ENCODE measurements at regions not wholly inside any gene's neighbourhood (a gene's known extent, or its start where the extent isn't known, plus 50 kb on each side); places are given as distances from the start of the nearest gene placed in this dataset.

- peak; percentile 54 for DNase-seq (ENCODE audit: low spot score)
- no peak overlapping the region for H3K4me3 Mint-ChIP-seq
- peak; percentile 56 for TF ChIP-seq CTCF (IDR thresholded peaks at IDR 0.05)
- no peak for TF ChIP-seq EZH2phosphoT487 (IDR thresholded peaks at IDR 0.05)
- TF ChIP-seq EZH2 (IDR thresholded peaks at IDR 0.05): no peak
These were observed 758.4 kb upstream of the KLHL29 start for GRCh38 chr2:22626621-22627020.

GRCh38 chr2:22628221-22628620, 756.8 kb upstream of the KLHL29 start:
- Histone ChIP-seq H3K36me3 (peaks cover 12% of the 10 kb centered on the region), H3K4me1 (no peaks in the 10 kb centered on the region), H3K9ac (no peak overlapping the region), H3F3A (ENCODE audit: low read depth) (no peaks in the 10 kb centered on the region), H3K4me2 (no peak overlapping the region), H3K4me3 (no peak overlapping the region), H3K27ac (no peak overlapping the region), H4K20me1 (ENCODE audit: low read depth) (no peaks in the 10 kb centered on the region), H3K9me3 (ENCODE audit: low read depth) (no peaks in the 10 kb centered on the region), H2AFZ (replicated peaks) (no peak overlapping the region), H3K27me3 (no peaks in the 10 kb centered on the region), H3K79me2 (ENCODE audit: low read depth) (no peaks in the 10 kb centered on the region)
- H3K4me1 Mint-ChIP-seq: peaks cover 10% of the 10 kb centered on the region
- H3K27me3 Mint-ChIP-seq (ENCODE audit: insufficient read depth, low read depth): no peaks in the 10 kb centered on the region
- no peaks in the 10 kb centered on the region for H3K9me3 Mint-ChIP-seq
- H3K36me3 Mint-ChIP-seq: peaks cover 16% of the 10 kb centered on the region
- TF ChIP-seq EZH2phosphoT487 (IDR thresholded peaks at IDR 0.05) (no peak), EZH2 (IDR thresholded peaks at IDR 0.05) (no peak), CTCF (IDR thresholded peaks at IDR 0.05) (no peak)
- no peak overlapping the region for H3K27ac Mint-ChIP-seq
- no peak overlapping the region for H3K4me3 Mint-ChIP-seq
- DNase-seq (ENCODE audit: low spot score): no peak

More at GRCh38 chr2:22626621-22627020, 758.4 kb upstream of the KLHL29 start:
- H3F3A ChIP-seq (ENCODE audit: low read depth): no peaks in the 10 kb centered on the region
- Mint-ChIP-seq H3K9me3 (no peaks in the 10 kb centered on the region), H3K27ac (no peak overlapping the region), H3K27me3 (ENCODE audit: insufficient read depth, low read depth) (no peaks in the 10 kb centered on the region), H3K36me3 (peaks cover 6% of the 10 kb centered on the region), H3K4me1 (peaks cover 10% of the 10 kb centered on the region)
- no peak overlapping the region for H2AFZ ChIP-seq (replicated peaks)
- H3K4me1 ChIP-seq: no peaks in the 10 kb centered on the region
- no peak overlapping the region for H3K4me2 ChIP-seq
- no peak overlapping the region for H3K9ac ChIP-seq
- H3K79me2 ChIP-seq (ENCODE audit: low read depth): no peaks in the 10 kb centered on the region
- no peak overlapping the region for H3K4me3 ChIP-seq
- H4K20me1 ChIP-seq (ENCODE audit: low read depth): no peaks in the 10 kb centered on the region
- H3K27me3 ChIP-seq: no peaks in the 10 kb centered on the region
- H3K36me3 ChIP-seq: peaks cover under 1% of the 10 kb centered on the region
- no peaks in the 10 kb centered on the region for H3K9me3 ChIP-seq (ENCODE audit: low read depth)
- H3K27ac ChIP-seq: no peak overlapping the region

GRCh38 chr2:22628906-22629305, 756.1 kb upstream of the KLHL29 start:
- Mint-ChIP-seq H3K27me3 (ENCODE audit: insufficient read depth, low read depth) (no peaks in the 10 kb centered on the region), H3K4me1 (peaks cover 10% of the 10 kb centered on the region), H3K9me3 (no peaks in the 10 kb centered on the region), H3K4me3 (no peak overlapping the region), H3K36me3 (peaks cover 17% of the 10 kb centered on the region), H3K27ac (no peak overlapping the region)
- Histone ChIP-seq H3K36me3 (peaks cover 16% of the 10 kb centered on the region), H3K4me1 (no peaks in the 10 kb centered on the region), H3K4me2 (no peak overlapping the region), H3K9ac (no peak overlapping the region), H3K4me3 (no peak overlapping the region), H3K27me3 (no peaks in the 10 kb centered on the region), H4K20me1 (ENCODE audit: low read depth) (no peaks in the 10 kb centered on the region), H3K9me3 (ENCODE audit: low read depth) (no peaks in the 10 kb centered on the region), H2AFZ (replicated peaks) (no peak overlapping the region), H3K79me2 (ENCODE audit: low read depth) (no peaks in the 10 kb centered on the region), H3F3A (ENCODE audit: low read depth) (no peaks in the 10 kb centered on the region), H3K27ac (no peak overlapping the region)
- TF ChIP-seq CTCF (IDR thresholded peaks at IDR 0.05): no peak
- no peak for TF ChIP-seq EZH2 (IDR thresholded peaks at IDR 0.05)
- no peak for TF ChIP-seq EZH2phosphoT487 (IDR thresholded peaks at IDR 0.05)
- DNase-seq (ENCODE audit: low spot score): no peak
